Mucosa of descending colon (tissue), 3 donors: ENCODE measurements at regions not wholly inside any gene's neighbourhood (a gene's known extent, or its start where the extent isn't known, plus 50 kb on each side); places are given as distances from the start of the nearest gene placed in this dataset.
"Not testable (repeated sequence)": the region's sequence is repeated elsewhere in the genome, so short reads cannot be mapped to it uniquely, and the experiment has no call there.

Source experiments
- ATAC-seq: fragments of 200-7000 bp; cut with Tn5 transposase; one replicate; pipeline ENCODE4 v1.9.1; 2020; ENCODE audit warnings: mild to moderate bottlenecking, moderate library complexity
- DNase-seq, 3 donors: peaks; one replicate each; pipeline ENCODE4 v3.0.0-alpha.2; 2020
- H3K36me3 ChIP-seq: fragments of 200-600 bp; one replicate; pipeline ENCODE4 v1.8.0; 2021; ENCODE audit warnings: low read depth, mild to moderate bottlenecking
- H3K4me1 ChIP-seq: fragments of 200-600 bp; one replicate; pipeline ENCODE4 v1.8.0; 2021; ENCODE audit warnings: low read depth, mild to moderate bottlenecking
- H3K4me3 ChIP-seq: fragments of 200-600 bp; one replicate; pipeline ENCODE4 v1.8.0; 2021; ENCODE audit warnings: mild to moderate bottlenecking
- H3K9me3 ChIP-seq: fragments of 200-600 bp; one replicate; pipeline ENCODE4 v1.8.0; 2021; ENCODE audit warnings: mild to moderate bottlenecking
- CTCF ChIP-seq: fragments of 200-600 bp; IDR thresholded peaks from one replicate; pipeline ENCODE4 v1.8.0; 2022; ENCODE audit warnings: antibody characterized with exemption, mild to moderate bottlenecking
- intact Hi-C, 2 donors: fragments of 100-400 bp; cut with DNase I in 1 of 2; cut with micrococcal nuclease in 1 of 2; formaldehyde crosslinking; loops; one replicate each; pipeline versions ENCODE4 v1.11.0 to v1.11.1; 2022; cut with DNase I, micrococcal nuclease
- donor health status: DM: no; HTN: no; CAD: no; lungs with moderate emphysema.
- donor health status: DM: no; HTN: no; CAD: no.
- donor health status: DM: no; HTN: yes; CAD: no.

GRCh38 chr20:12554426-12554825 is 454.3 kb upstream of the SPTLC3 start:
- intact Hi-C loops: no loop called here

DNA sequence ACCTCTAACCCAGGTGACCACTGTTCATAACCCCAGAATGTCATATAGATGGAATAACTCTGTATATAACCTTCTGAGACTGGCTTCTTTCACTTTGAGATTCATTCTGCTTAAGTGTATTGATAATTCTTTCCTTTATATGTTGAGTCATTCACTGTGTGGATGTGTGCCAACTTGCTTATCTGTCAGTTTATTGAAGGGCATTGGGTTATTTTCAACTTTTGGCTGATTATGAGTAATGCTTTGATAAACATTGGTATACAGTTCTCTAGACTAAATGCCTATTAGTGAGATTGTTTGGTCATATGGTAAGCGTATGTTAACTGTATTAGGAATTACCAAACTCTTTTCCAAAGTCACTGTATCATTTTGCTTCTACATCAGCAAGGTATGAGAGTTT is 453.4 kb upstream of the SPTLC3 start:
- no peak for TF ChIP-seq CTCF
- H3K4me3 ChIP-seq: no peak overlapping the region
- H3K36me3 ChIP-seq: no peaks in the 10 kb centered on the region
- DNase-seq (no peak), ATAC-seq (peak; percentile 33)
- no peaks in the 10 kb centered on the region for H3K9me3 ChIP-seq
- no peaks in the 10 kb centered on the region for H3K4me1 ChIP-seq
- intact Hi-C loops: no loop called here

More at GRCh38 chr20:12554426-12554825, 454.3 kb upstream of the SPTLC3 start:
- DNase-seq (no peak), ATAC-seq (no peak)
- Histone ChIP-seq H3K9me3 (no peaks in the 10 kb centered on the region), H3K4me1 (no peaks in the 10 kb centered on the region), H3K36me3 (no peaks in the 10 kb centered on the region), H3K4me3 (no peak overlapping the region)
- TF ChIP-seq CTCF: no peak

- H3K36me3 ChIP-seq, intact Hi-C loops, H3K4me1 ChIP-seq, H3K4me3 ChIP-seq, H3K9me3 ChIP-seq, ATAC-seq, DNase-seq: not testable (repeated sequence)
Measured at GRCh38 chr20:12555849-12556248, 452.9 kb upstream of the SPTLC3 start.

- DNase-seq (no peak), ATAC-seq (no peak)
- H3K4me1 ChIP-seq: no peaks in the 10 kb centered on the region
- H3K4me3 ChIP-seq: no peak overlapping the region
- H3K9me3 ChIP-seq: peaks cover 8% of the 10 kb centered on the region
- H3K36me3 ChIP-seq: no peaks in the 10 kb centered on the region
- no peak for TF ChIP-seq CTCF
- intact Hi-C loops: no loop called here
Measured at GRCh38 chr20:12557224-12557623, 451.5 kb upstream of the SPTLC3 start.

- Histone ChIP-seq H3K4me1 (no peaks in the 10 kb centered on the region), H3K4me3 (no peak overlapping the region), H3K36me3 (no peaks in the 10 kb centered on the region), H3K9me3 (peaks cover 9% of the 10 kb centered on the region)
- no peak for DNase-seq
- no peak for TF ChIP-seq CTCF
- no peak for ATAC-seq
- intact Hi-C loops: no loop called here
Measured at GRCh38 chr20:12564979-12565378, 443.8 kb upstream of the SPTLC3 start.

- Histone ChIP-seq H3K4me3 (no peak overlapping the region), H3K9me3 (peaks cover 4% of the 10 kb centered on the region), H3K4me1 (no peaks in the 10 kb centered on the region), H3K36me3 (no peaks in the 10 kb centered on the region)
- TF ChIP-seq CTCF: no peak
- DNase-seq (no peak), ATAC-seq (no peak)
- intact Hi-C loops: no loop called here
Measured at GRCh38 chr20:12566596-12566995, 442.2 kb upstream of the SPTLC3 start.
